ENCODE measurements at regions not wholly inside any gene's neighbourhood (a gene's known extent, or its start where the extent isn't known, plus 50 kb on each side); places are given as distances from the start of the nearest gene placed in this dataset.
"Not testable (repeated sequence)": the region's sequence is repeated elsewhere in the genome, so short reads cannot be mapped to it uniquely, and the experiment has no call there.

DNA sequence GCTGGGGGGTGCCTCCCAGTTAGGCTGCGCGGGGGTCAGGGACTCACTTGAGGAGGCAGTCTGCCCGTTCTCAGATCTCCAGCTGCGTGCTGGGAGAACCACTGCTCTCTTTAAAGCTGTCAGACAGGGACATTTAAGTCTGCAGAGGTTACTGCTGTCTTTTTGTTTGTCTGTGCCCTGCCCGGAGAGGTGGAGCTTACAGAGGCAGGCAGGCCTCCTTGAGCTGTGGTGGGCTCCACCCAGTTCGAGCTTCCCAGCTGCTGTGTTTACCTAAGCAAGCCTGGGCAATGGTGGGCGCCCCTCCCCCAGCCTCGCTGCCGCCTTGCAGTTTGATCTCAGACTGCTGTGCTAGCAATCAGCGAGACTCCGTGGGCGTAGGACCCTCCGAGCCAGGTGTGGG is 584.2 kb upstream of the SLC39A10 start:
- not testable (repeated sequence) for DNase-seq (ENCODE audit: low read depth in 2 of 2)

DNA sequence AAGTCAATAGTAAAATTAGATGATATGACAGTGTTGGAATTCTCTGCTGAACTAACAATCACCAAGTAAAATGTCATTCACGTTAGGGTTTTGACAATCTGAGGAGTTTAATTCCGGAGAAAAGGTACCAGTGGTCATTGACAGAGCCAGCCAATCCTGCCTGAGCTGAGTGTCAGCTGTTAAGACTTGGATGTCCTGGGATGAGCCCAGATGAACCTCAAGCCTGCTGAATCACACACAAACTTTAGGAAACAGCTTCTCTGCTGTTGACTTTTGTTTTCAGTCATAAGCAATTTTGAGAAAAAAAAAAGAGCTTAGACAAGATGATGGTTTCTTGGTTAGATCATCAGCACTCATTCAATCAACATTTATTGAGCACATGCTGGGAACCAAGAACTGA is 600.0 kb upstream of the SLC39A10 start:
- DNase-seq (ENCODE audit: low read depth in 2 of 2) = no peak

DNA sequence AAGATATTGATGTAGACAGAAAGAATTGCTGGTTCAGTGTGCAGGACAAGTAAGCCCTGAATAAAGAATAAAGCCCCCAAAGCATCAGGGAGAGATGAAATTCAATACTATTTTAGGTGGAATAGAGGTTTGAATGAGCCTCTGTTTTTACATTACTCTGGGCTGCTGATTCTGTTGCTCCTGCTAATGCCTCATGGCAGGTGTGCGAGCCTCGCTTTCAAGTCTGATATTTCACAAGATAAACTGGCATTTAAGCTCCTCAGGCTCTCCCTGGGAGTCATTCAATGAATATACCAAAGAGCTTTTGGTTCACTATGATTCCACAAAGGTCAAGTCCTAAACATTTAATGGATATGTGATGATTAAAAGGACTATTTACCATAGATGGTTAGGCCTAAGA is 601.0 kb upstream of the SLC39A10 start:
- no peak for DNase-seq (ENCODE audit: low read depth in 2 of 2)

DNA sequence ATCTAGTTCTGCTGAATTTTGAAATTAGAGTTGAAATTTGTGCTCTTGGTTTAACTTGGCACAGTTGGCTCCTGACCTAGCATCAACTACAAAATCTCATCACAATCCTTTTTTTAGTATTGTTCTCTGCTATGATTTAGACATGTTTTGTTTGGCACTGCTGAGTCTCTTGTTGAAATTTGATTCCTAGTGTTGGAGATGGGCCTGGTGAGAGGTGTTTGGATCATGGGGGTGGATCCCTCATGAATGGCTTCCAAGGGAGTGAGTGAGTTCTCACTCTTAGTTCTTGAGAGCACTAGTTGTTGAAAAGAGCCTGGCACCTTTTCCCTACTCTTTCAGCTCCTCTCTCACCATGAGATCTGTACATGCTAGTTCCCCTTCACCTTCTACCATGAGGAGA is 605.6 kb upstream of the SLC39A10 start:
- no peak for DNase-seq (ENCODE audit: low read depth in 2 of 2)

DNA sequence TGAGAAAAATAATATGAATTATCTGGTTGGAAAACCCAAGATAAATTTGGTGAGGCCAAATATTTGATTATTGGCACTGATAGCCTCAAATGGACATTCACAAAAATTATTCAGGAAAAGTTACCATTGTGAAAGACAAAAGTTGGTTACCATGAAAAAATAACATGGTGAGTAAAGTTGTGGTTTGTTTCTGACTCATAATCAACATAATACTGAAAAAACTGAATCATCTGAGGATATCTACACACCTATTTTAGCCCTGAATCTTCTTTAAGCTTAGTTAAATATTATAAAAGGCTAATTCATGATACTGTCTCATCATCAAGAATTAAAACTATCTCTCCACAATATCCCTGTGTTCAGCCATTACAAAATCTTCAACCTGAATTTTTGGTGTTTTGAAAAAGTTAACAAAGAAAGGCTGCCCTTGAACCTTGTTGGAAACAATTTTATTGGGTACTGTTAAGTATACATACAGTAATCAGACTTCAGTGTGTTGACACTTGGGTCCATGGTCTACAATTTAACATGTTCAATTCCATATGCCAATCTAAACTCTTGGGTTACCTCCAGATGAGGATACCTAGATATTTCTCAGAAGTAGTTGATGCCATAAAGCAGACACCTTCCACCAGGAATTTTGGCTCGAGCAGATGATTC is 607.5 kb upstream of the SLC39A10 start:
- DNase-seq (ENCODE audit: low read depth in 2 of 2) = no peak

DNA sequence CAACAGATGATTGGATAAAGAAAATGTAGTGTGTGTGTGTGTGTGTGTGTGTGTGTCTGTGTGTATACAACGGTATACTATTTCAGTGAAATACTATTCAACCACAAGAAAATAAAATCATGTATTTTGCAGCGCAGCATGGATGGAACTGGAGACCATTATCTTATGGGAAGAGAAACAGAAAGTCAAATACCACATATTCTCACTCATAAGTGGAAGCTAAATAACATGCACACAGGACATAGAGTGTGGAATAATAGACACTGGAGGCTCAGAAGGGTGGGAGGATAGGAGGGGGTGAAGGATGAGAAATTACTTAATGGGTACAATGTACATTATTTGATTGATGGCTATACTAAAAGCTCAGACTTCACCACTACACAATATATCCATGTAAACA is 609.1 kb upstream of the SLC39A10 start:
- DNase-seq (ENCODE audit: low read depth in 2 of 2) = no peak

DNA sequence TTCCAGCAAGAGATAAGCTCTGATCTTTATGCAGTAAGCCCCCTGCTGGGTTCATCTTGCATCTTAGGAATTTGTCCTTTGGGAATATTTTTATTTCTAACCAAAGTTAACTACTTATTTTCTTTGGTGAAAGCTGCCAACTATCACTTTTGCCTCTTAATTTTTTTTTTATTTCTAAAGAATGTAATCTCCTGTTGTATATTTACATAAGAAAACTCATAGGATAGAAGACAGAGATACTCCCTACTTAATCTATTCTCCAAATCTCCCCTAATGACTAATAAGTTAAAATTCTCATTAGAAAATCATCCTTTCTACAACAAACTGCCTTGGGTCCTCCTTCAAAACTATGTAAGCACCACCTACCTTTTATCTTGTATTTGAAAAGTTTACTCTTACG is 612.2 kb upstream of the SLC39A10 start:
- DNase-seq (ENCODE audit: low read depth in 2 of 2) = no peak

DNA sequence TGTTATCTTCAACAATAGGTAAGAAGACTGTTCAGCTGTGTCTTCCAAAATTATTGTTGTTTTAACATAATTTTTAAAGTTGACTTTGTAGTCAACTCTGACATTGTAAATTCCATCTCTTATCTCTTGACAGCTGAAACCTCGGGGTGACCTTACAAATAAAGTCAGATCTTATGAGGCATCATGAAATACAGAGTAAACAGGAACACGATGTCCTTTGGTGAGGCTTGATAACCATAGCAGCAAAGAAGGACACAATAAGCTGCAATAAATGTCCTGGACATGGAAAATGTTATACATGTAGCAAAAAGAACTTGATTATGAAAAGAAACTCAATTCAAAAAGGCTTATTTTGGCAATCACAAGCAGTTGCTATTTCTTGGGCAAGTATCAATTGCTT is 618.9 kb upstream of the SLC39A10 start:
- no peak for DNase-seq (ENCODE audit: low read depth in 2 of 2)

DNA sequence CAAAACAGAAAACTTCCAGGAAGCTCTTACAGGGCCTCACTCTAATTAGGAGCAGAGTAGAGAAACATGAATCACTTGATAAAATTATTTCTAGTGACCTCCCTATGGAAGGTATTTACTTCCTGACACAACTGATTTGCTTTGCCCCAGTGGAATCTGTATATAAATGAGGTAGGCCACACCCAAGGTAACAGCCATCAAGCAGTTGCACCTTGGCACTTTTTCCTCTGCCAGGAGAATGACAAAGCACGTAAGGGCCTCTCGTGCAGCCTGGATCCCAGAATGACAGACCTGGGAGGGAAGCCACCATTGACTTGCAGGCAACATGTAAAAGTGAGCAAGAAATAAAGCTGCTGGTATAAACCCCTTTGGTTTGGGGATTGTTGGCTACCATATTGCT is 620.0 kb upstream of the SLC39A10 start:
- no peak for DNase-seq (ENCODE audit: low read depth in 2 of 2)

DNA sequence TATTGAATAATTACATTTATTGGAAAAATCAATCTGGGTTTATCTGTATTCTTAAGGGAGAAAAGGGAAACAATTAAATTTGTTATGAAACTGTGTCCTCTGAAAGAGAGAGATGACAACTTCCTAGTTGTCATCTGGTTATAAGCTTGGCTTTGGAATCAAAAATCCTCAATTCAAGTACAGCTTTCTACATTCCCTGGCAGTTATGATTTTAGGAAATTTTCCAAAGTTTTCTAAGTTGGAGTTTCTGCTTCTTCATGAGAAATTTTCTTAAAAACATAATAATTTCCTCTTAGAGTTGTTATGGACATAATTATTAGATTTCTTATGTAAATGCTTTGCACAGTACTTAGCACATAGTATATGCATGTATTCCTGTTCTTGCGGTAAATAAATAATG is 625.6 kb upstream of the SLC39A10 start:
- DNase-seq (ENCODE audit: low read depth in 2 of 2) = no peak

DNA sequence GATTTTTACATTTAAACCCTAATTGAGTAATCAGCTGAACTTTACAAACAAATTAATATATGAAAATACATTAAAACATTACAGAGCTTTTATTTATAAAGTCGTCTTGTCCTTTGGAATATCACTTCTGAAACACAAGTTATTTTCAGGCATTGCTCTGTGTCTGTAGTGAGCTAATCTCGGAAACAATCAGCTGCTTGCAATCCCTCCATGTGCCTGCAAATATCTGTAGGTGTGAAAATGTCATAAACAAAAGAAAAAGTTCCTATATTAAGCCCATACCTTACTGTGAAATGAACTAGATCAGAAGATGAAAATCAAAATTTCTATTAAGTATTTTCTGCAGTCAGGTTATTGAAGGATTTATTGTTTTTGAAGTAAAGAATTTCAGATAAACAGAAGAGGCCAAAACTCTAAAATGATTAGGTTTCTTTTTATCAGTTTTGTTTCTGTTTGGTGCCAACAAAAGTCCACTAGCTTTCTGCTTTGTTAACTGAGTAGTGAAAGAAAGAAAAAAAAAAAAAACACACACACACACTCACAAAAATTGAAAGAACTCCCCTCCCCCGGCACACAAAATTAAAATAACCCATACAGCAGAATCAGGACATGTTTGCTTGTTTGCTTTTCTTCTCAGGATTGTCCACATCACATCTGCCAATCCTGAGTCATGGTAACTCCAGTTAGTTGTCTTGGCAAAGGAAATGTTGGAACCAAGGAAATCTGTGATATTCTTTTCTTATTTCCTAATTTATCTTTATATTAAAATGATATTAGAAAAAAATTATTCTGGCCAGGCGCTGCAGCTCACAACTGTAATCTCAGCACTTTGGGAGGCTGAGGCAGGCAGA is 627.0 kb upstream of the SLC39A10 start:
- DNase-seq (ENCODE audit: low read depth in 2 of 2) = no peak

DNA sequence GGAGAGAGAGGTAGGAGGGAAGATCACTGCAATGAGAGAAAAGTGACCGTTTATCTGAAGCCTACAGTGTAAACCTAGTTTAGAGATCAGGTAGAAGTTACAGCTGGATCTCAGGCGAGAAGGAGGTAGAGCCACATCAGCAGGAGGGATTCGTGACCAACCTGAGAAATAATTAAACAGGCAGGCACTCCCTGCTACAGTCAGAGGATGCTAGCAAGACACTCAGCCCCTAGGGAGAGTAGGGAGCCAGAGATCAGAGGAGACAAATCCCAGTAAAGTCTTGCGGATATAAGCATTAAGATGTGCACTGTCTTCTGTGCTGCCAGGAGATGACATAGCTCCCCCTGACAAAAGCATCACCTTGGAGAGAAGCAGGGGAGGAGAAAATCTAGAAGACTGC is 629.1 kb upstream of the SLC39A10 start:
- no peak for DNase-seq (ENCODE audit: low read depth in 2 of 2)

DNA sequence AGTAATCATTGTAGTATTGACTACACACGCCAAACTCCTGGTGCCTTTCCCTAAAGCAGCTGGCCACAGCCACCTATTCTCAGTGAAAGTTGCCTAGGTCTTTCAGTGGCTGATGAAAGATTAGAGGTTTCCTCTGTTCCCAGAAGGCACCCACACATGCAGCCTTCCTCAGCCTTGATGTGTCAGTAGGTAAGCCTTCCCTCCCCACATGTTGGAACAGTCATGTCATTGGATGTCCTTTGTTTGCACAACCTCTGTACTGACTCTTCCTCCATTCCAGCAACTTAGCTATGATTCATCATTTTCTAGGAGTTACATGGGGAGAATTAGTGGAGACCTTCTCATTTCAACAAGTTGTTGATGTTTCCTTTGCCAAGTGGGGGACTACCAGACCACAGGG is 630.8 kb upstream of the SLC39A10 start:
- DNase-seq (ENCODE audit: low read depth in 2 of 2) = no peak

DNA sequence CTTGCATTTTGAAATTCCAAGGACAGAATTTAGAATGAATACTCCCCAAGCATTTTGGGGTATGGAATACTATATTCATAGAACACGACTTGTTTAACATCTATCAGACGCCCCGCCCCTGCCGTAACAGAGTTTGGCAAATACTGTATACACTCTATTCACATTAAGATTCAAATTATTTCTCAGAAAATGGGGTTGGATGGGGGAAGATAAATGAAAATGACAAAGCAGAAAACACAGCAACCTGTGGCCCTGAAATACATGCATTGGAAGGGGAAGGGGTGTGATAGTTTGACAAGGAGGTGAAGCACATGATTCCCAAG is 634.6 kb upstream of the SLC39A10 start:
- no peak for DNase-seq (ENCODE audit: low read depth in 2 of 2)

DNA sequence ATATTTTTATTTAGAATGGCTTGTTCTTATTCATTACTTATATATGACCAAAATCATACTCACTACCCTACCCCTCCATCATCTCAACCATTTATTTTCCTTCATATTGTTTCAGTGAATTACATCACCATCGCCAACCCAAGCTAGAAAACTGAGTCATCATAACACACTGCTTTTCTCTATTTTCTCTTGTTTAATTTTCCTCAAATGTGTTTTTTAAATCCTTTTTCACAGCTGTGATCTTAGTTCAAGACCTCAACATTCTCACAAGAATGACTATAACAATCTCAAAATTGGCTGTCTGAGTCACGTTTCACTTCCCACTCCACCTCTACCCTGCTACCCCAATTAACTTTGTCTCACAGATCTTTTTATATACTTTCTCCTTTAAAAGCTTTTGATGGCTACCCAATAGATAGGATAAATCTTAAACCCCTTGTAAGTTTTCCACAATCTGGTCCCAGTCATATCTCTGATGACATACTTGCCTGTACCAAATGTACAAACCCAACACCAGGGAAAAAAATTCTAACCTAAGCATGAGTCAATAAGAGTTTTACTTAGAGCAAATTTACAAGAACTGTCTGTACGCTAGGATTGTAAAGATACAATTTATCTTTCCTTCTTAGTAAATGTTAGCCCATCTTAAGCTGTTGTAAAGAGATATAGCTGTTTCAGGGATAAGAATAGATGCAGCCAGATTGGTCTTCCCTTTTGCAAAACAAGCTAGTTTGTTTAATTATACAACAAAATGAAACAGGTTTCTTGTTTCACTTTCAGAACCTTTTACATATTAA is 635.1 kb upstream of the SLC39A10 start:
- DNase-seq (ENCODE audit: low read depth in 2 of 2) = no peak

DNA sequence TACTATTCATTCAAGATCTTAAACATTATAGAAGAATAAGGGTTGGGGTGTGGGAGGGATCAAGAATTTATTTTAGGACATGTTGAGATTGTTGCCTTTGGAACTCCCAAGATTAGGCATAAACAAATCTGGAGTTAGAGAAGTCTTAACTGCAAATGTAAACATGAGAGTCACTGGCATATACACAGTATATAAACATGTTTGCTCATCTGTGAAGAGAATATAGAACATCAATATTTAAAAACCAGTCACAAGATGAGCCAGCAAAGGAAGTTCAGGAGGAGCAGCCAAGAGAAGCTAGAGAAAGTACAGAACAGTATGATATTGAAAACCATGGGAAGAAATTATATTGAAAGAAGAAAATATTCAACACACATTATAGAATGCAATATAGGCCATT is 638.6 kb upstream of the SLC39A10 start:
- no peak for DNase-seq (ENCODE audit: low read depth in 2 of 2)

DNA sequence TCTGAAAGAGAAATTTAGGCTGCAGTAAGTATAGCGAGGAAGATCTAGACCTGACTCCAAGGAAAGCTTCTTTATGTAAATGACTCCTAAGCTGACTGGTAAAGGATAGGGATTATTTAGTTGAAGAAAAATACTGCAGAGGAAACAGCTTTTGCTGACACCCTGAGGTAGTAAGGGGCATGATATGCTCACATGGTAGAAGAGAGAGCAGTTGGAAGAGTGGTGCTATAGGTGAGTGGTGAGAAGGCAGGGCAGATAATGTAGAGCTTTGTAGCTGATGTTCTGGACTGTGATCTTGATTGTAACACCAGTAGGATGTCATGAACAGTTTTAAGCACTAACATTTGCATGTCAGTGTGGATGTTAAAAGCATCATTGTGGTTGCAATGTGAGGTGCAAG is 639.1 kb upstream of the SLC39A10 start:
- DNase-seq (ENCODE audit: low read depth in 2 of 2) = no peak

DNA sequence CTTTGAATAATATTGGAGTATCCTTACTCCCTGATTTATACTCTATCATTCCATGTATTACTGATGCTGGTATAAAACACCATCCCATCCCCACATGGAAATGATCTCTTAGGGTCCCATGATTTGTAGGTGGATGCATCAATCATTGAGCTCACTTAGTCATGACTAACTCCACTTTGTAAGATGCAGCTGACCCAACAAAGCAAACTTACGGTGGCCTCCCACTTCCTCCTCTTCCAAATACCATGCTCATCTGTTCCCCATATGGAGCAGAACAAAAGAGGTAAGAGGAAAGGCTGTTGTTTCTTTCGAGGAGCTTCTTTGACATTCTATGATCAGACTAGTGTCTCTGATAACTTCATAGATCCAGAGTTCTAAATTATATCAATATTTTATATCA is 640.2 kb upstream of the SLC39A10 start:
- no peak for DNase-seq (ENCODE audit: low read depth in 2 of 2)

DNA sequence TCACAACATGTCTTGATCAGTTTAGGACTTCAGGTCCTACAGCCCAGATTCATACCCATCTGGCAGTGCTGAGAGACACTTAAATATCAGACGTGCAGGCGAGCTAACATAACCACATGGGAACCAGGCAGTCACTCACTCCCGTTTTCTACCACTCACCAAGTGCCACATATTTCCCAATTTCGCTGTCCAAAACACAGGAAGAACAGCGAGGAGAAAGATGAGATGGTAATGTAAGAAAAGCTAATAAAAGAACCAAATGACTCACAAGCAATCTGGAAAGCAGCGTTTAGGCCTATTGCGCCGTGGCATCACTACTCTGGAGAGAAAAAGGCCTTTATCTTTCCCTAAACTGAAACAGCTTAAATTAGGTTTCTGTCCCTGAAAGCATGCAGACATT is 647.8 kb upstream of the SLC39A10 start:
- DNase-seq (ENCODE audit: low read depth in 2 of 2) = no peak

DNA sequence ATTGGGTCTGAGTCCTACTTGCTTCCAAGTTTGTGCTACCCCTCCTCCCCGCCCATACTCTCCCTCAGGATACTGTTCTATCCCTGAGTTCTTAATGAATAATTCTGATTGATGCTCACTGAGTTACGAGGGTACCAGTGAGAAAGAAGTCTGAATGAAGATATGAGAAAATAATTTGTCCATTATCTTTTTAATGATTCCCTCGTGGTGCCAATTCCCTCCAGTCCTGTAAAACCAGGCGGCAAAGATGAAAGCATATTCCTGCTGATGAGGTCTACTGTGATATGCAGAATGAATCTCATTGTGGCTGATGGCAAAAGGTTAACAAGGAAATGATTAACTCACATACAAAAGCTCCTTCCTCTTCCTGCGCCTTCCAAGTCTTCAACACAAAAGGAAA is 650.2 kb upstream of the SLC39A10 start:
- DNase-seq (ENCODE audit: low read depth in 2 of 2) = no peak

DNA sequence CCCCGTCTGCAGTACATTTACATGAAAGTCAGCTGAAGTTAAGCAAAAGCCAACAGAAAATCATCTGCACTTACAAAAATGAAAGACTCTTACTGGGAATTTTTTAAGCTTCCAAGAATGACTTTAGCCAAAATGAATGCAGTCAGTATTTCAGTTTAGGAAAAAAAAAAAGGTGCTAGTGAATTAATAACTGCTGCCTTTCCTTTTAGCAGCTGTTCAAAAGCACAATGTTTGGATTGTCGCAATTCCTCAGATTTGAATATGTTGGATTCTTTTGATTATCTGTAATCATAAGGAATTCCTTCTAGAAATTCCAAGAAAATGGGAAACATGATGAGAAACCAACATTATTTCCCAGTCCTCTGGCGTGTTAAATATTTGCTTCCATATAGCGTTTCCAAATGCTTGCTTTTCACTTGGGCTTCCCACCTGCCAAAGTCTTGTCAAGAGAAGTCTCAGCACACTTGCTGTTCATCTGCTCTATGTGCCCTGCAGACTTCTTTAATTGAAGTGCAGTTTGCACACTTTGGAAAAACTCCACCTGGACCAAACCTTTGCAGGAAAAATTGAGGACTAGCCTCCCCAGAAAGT is 653.0 kb upstream of the SLC39A10 start:
- no peak for DNase-seq (ENCODE audit: low read depth in 2 of 2)

DNA sequence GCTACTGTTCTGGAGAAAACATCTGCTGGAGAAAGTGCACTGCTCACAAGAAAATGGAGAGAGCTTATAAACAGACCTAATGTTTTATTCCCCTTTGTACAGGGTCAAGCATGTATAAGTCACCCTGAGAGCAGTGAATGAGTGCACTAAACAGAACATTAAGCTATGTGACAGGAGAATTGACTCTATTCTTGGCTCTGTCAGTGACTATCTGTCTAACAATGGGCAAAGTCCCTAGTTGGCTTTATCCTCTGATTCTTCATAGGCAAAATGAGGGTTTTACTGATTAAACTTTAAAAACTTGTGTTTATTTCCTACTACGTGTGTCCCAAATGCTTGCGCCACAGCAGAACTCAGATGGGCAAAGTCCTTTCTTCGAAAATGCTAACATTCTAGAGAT is 655.1 kb upstream of the SLC39A10 start:
- no peak for DNase-seq (ENCODE audit: low read depth in 2 of 2)

DNA sequence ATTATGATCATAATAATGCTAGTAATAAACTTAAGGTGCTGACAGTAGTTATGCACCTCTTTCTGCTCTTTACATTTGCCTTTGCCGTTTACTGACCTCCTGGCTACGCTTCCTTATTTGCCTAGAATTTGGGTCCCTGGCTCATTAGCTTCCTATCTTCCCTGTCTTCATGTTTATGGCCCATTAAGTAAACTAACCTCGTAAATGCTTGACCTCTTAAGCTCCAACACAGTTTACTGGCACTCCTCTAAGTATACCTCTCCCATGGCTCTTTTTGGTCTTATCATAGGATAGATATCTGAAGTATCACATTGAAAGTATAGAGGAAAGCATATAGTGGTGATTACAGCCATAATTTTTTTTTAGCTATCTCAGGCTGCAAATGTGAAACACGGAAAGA is 657.3 kb upstream of the SLC39A10 start:
- no peak for DNase-seq (ENCODE audit: low read depth in 2 of 2)

All from stimulated activated CD8-positive, alpha-beta memory T cell treated with anti-CD3 and anti-CD28 coated beads, Interleukin-2, amount 100 ng/mL, for 1 hour (primary cell).